ENCODE measurements at regions not wholly inside any gene's neighbourhood (a gene's known extent, or its start where the extent isn't known, plus 50 kb on each side); places are given as distances from the start of the nearest gene placed in this dataset.

- H3K27me3 ChIP-seq (replicated peaks), result no peaks in the 10 kb centered on the region
- H3K4me3 ChIP-seq, result no peak overlapping the region
- H3K9me3 ChIP-seq (replicated peaks), result no peaks in the 10 kb centered on the region
- peak; percentile 46 to 59 for DNase-seq (ENCODE audit: low read depth in 1 of 2, low spot score in 2 of 2)
- H3K27ac ChIP-seq, result peak overlapping the region; percentile 47
- H3K36me3 ChIP-seq, result no peaks in the 10 kb centered on the region
- H3K4me1 ChIP-seq (replicated peaks), result peaks cover 25% of the 10 kb centered on the region
Observed at GRCh38 chr7:114819616-114820362, 102.1 kb upstream of the MDFIC start.

GRCh38 chr7:114821030-114821900 lies 100.6 kb upstream of the MDFIC start:
- H3K4me3 ChIP-seq, result no peak overlapping the region
- H3K27me3 ChIP-seq (replicated peaks), result no peaks in the 10 kb centered on the region
- H3K36me3 ChIP-seq, result no peaks in the 10 kb centered on the region
- H3K4me1 ChIP-seq (replicated peaks), result peaks cover 25% of the 10 kb centered on the region
- H3K27ac ChIP-seq, result 0 out of 2 replicates have a peak overlapping the region, but pooled peaks have one; percentile 13
- no peaks in the 10 kb centered on the region for H3K9me3 ChIP-seq (replicated peaks)
- DNase-seq (ENCODE audit: low read depth in 1 of 2, low spot score in 2 of 2), result peak in 1 of 2 experiments; percentile 25

GRCh38 chr7:114822131-114822530 lies 99.8 kb upstream of the MDFIC start:
- Histone ChIP-seq H3K4me1 (replicated peaks) (peaks cover 25% of the 10 kb centered on the region), H3K4me3 (no peak overlapping the region), H3K27me3 (replicated peaks) (no peaks in the 10 kb centered on the region), H3K9me3 (replicated peaks) (no peaks in the 10 kb centered on the region), H3K27ac (no peak overlapping the region), H3K36me3 (no peaks in the 10 kb centered on the region)
- no peak for DNase-seq (ENCODE audit: low read depth in 1 of 2, low spot score in 2 of 2)

GRCh38 chr7:114822844-114823243 lies 99.0 kb upstream of the MDFIC start:
- H3K27ac ChIP-seq, result no peak overlapping the region
- H3K4me1 ChIP-seq (replicated peaks), result peaks cover 25% of the 10 kb centered on the region
- H3K4me3 ChIP-seq, result no peak overlapping the region

GRCh38 chr7:114823290-114823689 lies 98.6 kb upstream of the MDFIC start:
- Histone ChIP-seq H3K27me3 (replicated peaks) (no peaks in the 10 kb centered on the region), H3K4me1 (replicated peaks) (peaks cover 23% of the 10 kb centered on the region), H3K4me3 (no peak overlapping the region), H3K36me3 (no peaks in the 10 kb centered on the region), H3K9me3 (replicated peaks) (no peaks in the 10 kb centered on the region), H3K27ac (no peak overlapping the region)
- DNase-seq (ENCODE audit: low read depth in 1 of 2, low spot score in 2 of 2), result no peak

More at GRCh38 chr7:114822844-114823243, 99.0 kb upstream of the MDFIC start:
- H3K27me3 ChIP-seq (replicated peaks), result no peaks in the 10 kb centered on the region
- H3K9me3 ChIP-seq (replicated peaks), result no peaks in the 10 kb centered on the region
- no peaks in the 10 kb centered on the region for H3K36me3 ChIP-seq
- DNase-seq (ENCODE audit: low read depth in 1 of 2, low spot score in 2 of 2), result no peak

- H3K4me3 ChIP-seq, result no peak overlapping the region
- peaks cover 6% of the 10 kb centered on the region for H3K4me1 ChIP-seq (replicated peaks)
- no peak for DNase-seq (ENCODE audit: low read depth in 1 of 2, low spot score in 2 of 2)
- H3K27me3 ChIP-seq (replicated peaks), result no peaks in the 10 kb centered on the region
- no peaks in the 10 kb centered on the region for H3K9me3 ChIP-seq (replicated peaks)
- H3K27ac ChIP-seq, result no peak overlapping the region
- H3K36me3 ChIP-seq, result no peaks in the 10 kb centered on the region
Observed at GRCh38 chr7:114825423-114825951, 96.4 kb upstream of the MDFIC start.

GRCh38 chr7:114830952-114831351 lies 90.9 kb upstream of the MDFIC start:
- Histone ChIP-seq H3K36me3 (no peaks in the 10 kb centered on the region), H3K4me3 (no peak overlapping the region), H3K27ac (no peak overlapping the region), H3K9me3 (replicated peaks) (no peaks in the 10 kb centered on the region), H3K4me1 (replicated peaks) (no peaks in the 10 kb centered on the region), H3K27me3 (replicated peaks) (no peaks in the 10 kb centered on the region)
- DNase-seq (ENCODE audit: low read depth in 1 of 2, low spot score in 2 of 2), result no peak

GRCh38 chr7:114832906-114833595 lies 88.8 kb upstream of the MDFIC start:
- H3K9me3 ChIP-seq (replicated peaks), result no peaks in the 10 kb centered on the region
- H3K36me3 ChIP-seq, result no peaks in the 10 kb centered on the region
- H3K27ac ChIP-seq, result no peak overlapping the region
- no peaks in the 10 kb centered on the region for H3K27me3 ChIP-seq (replicated peaks)
- H3K4me3 ChIP-seq, result no peak overlapping the region
- no peaks in the 10 kb centered on the region for H3K4me1 ChIP-seq (replicated peaks)
- no peak for DNase-seq (ENCODE audit: low read depth in 1 of 2, low spot score in 2 of 2)

- H3K36me3 ChIP-seq, result no peaks in the 10 kb centered on the region
- no peak for DNase-seq (ENCODE audit: low read depth in 1 of 2, low spot score in 2 of 2)
- H3K4me3 ChIP-seq, result no peak overlapping the region
- H3K9me3 ChIP-seq (replicated peaks), result no peaks in the 10 kb centered on the region
- no peak overlapping the region for H3K27ac ChIP-seq
- H3K4me1 ChIP-seq (replicated peaks), result no peaks in the 10 kb centered on the region
- no peaks in the 10 kb centered on the region for H3K27me3 ChIP-seq (replicated peaks)
Observed at GRCh38 chr7:114835303-114835702, 86.6 kb upstream of the MDFIC start.

GRCh38 chr7:114835861-114836260 lies 86.0 kb upstream of the MDFIC start:
- Histone ChIP-seq H3K4me3 (no peak overlapping the region), H3K4me1 (replicated peaks) (no peaks in the 10 kb centered on the region), H3K27me3 (replicated peaks) (no peaks in the 10 kb centered on the region), H3K9me3 (replicated peaks) (no peaks in the 10 kb centered on the region), H3K27ac (no peak overlapping the region), H3K36me3 (no peaks in the 10 kb centered on the region)
- no peak for DNase-seq (ENCODE audit: low read depth in 1 of 2, low spot score in 2 of 2)

GRCh38 chr7:114842551-114843065 lies 79.3 kb upstream of the MDFIC start:
- no peak overlapping the region for H3K4me3 ChIP-seq
- H3K9me3 ChIP-seq (replicated peaks), result no peaks in the 10 kb centered on the region
- H3K27ac ChIP-seq, result no peak overlapping the region
- no peaks in the 10 kb centered on the region for H3K4me1 ChIP-seq (replicated peaks)
- DNase-seq (ENCODE audit: low read depth in 1 of 2, low spot score in 2 of 2), result no peak
- H3K27me3 ChIP-seq (replicated peaks), result no peaks in the 10 kb centered on the region
- H3K36me3 ChIP-seq, result no peaks in the 10 kb centered on the region

GRCh38 chr7:114843102-114843501 lies 78.8 kb upstream of the MDFIC start:
- H3K27ac ChIP-seq, result no peak overlapping the region
- no peak for DNase-seq (ENCODE audit: low read depth in 1 of 2, low spot score in 2 of 2)
- H3K4me1 ChIP-seq (replicated peaks), result no peaks in the 10 kb centered on the region
- H3K36me3 ChIP-seq, result no peaks in the 10 kb centered on the region
- no peaks in the 10 kb centered on the region for H3K27me3 ChIP-seq (replicated peaks)
- no peak overlapping the region for H3K4me3 ChIP-seq
- no peaks in the 10 kb centered on the region for H3K9me3 ChIP-seq (replicated peaks)

- H3K4me1 ChIP-seq (replicated peaks), result peaks cover 3% of the 10 kb centered on the region
- H3K4me3 ChIP-seq, result no peak overlapping the region
- no peaks in the 10 kb centered on the region for H3K9me3 ChIP-seq (replicated peaks)
- no peak for DNase-seq (ENCODE audit: low read depth in 1 of 2, low spot score in 2 of 2)
- no peak overlapping the region for H3K27ac ChIP-seq
- H3K27me3 ChIP-seq (replicated peaks), result no peaks in the 10 kb centered on the region
- no peaks in the 10 kb centered on the region for H3K36me3 ChIP-seq
Observed at GRCh38 chr7:114851406-114852061, 70.4 kb upstream of the MDFIC start.
